Fibroblast of skin of scalp (primary cell): ENCODE measurements at regions not wholly inside any gene's neighbourhood (a gene's known extent, or its start where the extent isn't known, plus 50 kb on each side); places are given as distances from the start of the nearest gene placed in this dataset.
"Not testable (repeated sequence)": the region's sequence is repeated elsewhere in the genome, so short reads cannot be mapped to it uniquely, and the experiment has no call there.

ENCODE experiments used
- DNase-seq: peaks from one replicate; pipeline ENCODE4 v3.0.0-alpha.2; 2013

- no peak for DNase-seq
These were observed 180.9 kb downstream of the AIPL1 start for GRCh38 chr17:6254036-6254435.

- DNase-seq = not testable (repeated sequence)
These were observed 181.5 kb downstream of the WSCD1 start for GRCh38 chr17:6251640-6252039.

- DNase-seq = no peak
These were observed 179.6 kb downstream of the WSCD1 start for GRCh38 chr17:6249732-6250131.

- no peak for DNase-seq
These were observed 177.9 kb downstream of the WSCD1 start for GRCh38 chr17:6248061-6248460.

GRCh38 chr17:6245301-6246177 is 175.4 kb downstream of the WSCD1 start:
- no peak for DNase-seq

GRCh38 chr17:6244796-6245195 is 174.6 kb downstream of the WSCD1 start:
- no peak for DNase-seq

GRCh38 chr17:6244253-6244652 is 174.1 kb downstream of the WSCD1 start:
- DNase-seq = no peak

GRCh38 chr17:6243186-6243585 is 173.0 kb downstream of the WSCD1 start:
- DNase-seq = no peak

- DNase-seq = no peak
These were observed 171.8 kb downstream of the WSCD1 start for GRCh38 chr17:6241996-6242395.

GRCh38 chr17:6241381-6241780 is 171.2 kb downstream of the WSCD1 start:
- DNase-seq = no peak

GRCh38 chr17:6240601-6241000 is 170.4 kb downstream of the WSCD1 start:
- no peak for DNase-seq

GRCh38 chr17:6240001-6240400 is 169.8 kb downstream of the WSCD1 start:
- DNase-seq = no peak

- DNase-seq = no peak
These were observed 169.1 kb downstream of the WSCD1 start for GRCh38 chr17:6239241-6239798.

- DNase-seq = no peak
These were observed 163.7 kb downstream of the WSCD1 start for GRCh38 chr17:6233856-6234255.

- DNase-seq = no peak
These were observed 163.2 kb downstream of the WSCD1 start for GRCh38 chr17:6233339-6233738.

GRCh38 chr17:6232732-6233101 is 162.5 kb downstream of the WSCD1 start:
- DNase-seq = no peak

- DNase-seq = no peak
These were observed 161.9 kb downstream of the WSCD1 start for GRCh38 chr17:6231886-6232731.

- DNase-seq = no peak
These were observed 161.3 kb downstream of the WSCD1 start for GRCh38 chr17:6231465-6231864.

- DNase-seq = no peak
These were observed 148.2 kb downstream of the WSCD1 start for GRCh38 chr17:6218333-6218732.

GRCh38 chr17:6215071-6216035 is 145.2 kb downstream of the WSCD1 start:
- no peak for DNase-seq

GRCh38 chr17:6213859-6214258 is 143.7 kb downstream of the WSCD1 start:
- DNase-seq = no peak

GRCh38 chr17:6212766-6213165 is 142.6 kb downstream of the WSCD1 start:
- no peak for DNase-seq
